ENCODE measurements at regions not wholly inside any gene's neighbourhood (a gene's known extent, or its start where the extent isn't known, plus 50 kb on each side); places are given as distances from the start of the nearest gene placed in this dataset.

- Histone ChIP-seq H3K4me3 (ENCODE audit: low read depth in 1 of 2, low read length in 2 of 2) (no peak overlapping the region), H3K36me3 (ENCODE audit: insufficient read depth, low read length) (no peaks in the 10 kb centered on the region), H3K9ac (ENCODE audit: low read length) (no peak overlapping the region), H3K27me3 (ENCODE audit: control insufficient read depth in 1 of 2, insufficient read depth in 2 of 2, low read length in 2 of 2) (no peaks in the 10 kb centered on the region), H3K4me1 (ENCODE audit: insufficient read depth, low read length) (no peaks in the 10 kb centered on the region), H3K27ac (ENCODE audit: low read depth, low read length) (no peak overlapping the region), H3K9me3 (ENCODE audit: low read length) (no peaks in the 10 kb centered on the region)
These were observed 86.5 kb upstream of the SLC14A2 start for GRCh38 chr18:45528712-45529336.

GRCh38 chr18:45538444-45538843 lies 76.8 kb upstream of the SLC14A2 start:
- Histone ChIP-seq H3K4me1 (ENCODE audit: insufficient read depth, low read length) (no peaks in the 10 kb centered on the region), H3K4me3 (ENCODE audit: low read depth in 1 of 2, low read length in 2 of 2) (no peak overlapping the region), H3K27ac (ENCODE audit: low read depth, low read length) (no peak overlapping the region), H3K9ac (ENCODE audit: low read length) (no peak overlapping the region), H3K9me3 (ENCODE audit: low read length) (no peaks in the 10 kb centered on the region), H3K36me3 (ENCODE audit: insufficient read depth, low read length) (no peaks in the 10 kb centered on the region), H3K27me3 (ENCODE audit: control insufficient read depth in 1 of 2, insufficient read depth in 2 of 2, low read length in 2 of 2) (no peaks in the 10 kb centered on the region)

- H3K27ac ChIP-seq (ENCODE audit: low read depth, low read length): no peak overlapping the region
- no peak overlapping the region for H3K9ac ChIP-seq (ENCODE audit: low read length)
- H3K9me3 ChIP-seq (ENCODE audit: low read length): no peaks in the 10 kb centered on the region
- H3K36me3 ChIP-seq (ENCODE audit: insufficient read depth, low read length): no peaks in the 10 kb centered on the region
- H3K4me3 ChIP-seq (ENCODE audit: low read depth in 1 of 2, low read length in 2 of 2): no peak overlapping the region
- H3K27me3 ChIP-seq (ENCODE audit: control insufficient read depth in 1 of 2, insufficient read depth in 2 of 2, low read length in 2 of 2): no peaks in the 10 kb centered on the region
- no peaks in the 10 kb centered on the region for H3K4me1 ChIP-seq (ENCODE audit: insufficient read depth, low read length)
These were observed 75.8 kb upstream of the SLC14A2 start for GRCh38 chr18:45539491-45539891.

GRCh38 chr18:45540125-45540524 lies 75.2 kb upstream of the SLC14A2 start:
- no peaks in the 10 kb centered on the region for H3K4me1 ChIP-seq (ENCODE audit: insufficient read depth, low read length)
- H3K9me3 ChIP-seq (ENCODE audit: low read length): no peaks in the 10 kb centered on the region
- H3K4me3 ChIP-seq (ENCODE audit: low read depth in 1 of 2, low read length in 2 of 2): no peak overlapping the region
- H3K36me3 ChIP-seq (ENCODE audit: insufficient read depth, low read length): no peaks in the 10 kb centered on the region
- no peak overlapping the region for H3K9ac ChIP-seq (ENCODE audit: low read length)
- H3K27me3 ChIP-seq (ENCODE audit: control insufficient read depth in 1 of 2, insufficient read depth in 2 of 2, low read length in 2 of 2): no peaks in the 10 kb centered on the region
- no peak overlapping the region for H3K27ac ChIP-seq (ENCODE audit: low read depth, low read length)

- no peak overlapping the region for H3K9ac ChIP-seq (ENCODE audit: low read length)
- H3K9me3 ChIP-seq (ENCODE audit: low read length): no peaks in the 10 kb centered on the region
- H3K27ac ChIP-seq (ENCODE audit: low read depth, low read length): no peak overlapping the region
- H3K36me3 ChIP-seq (ENCODE audit: insufficient read depth, low read length): no peaks in the 10 kb centered on the region
- no peak overlapping the region for H3K4me3 ChIP-seq (ENCODE audit: low read depth in 1 of 2, low read length in 2 of 2)
- no peaks in the 10 kb centered on the region for H3K4me1 ChIP-seq (ENCODE audit: insufficient read depth, low read length)
- no peaks in the 10 kb centered on the region for H3K27me3 ChIP-seq (ENCODE audit: control insufficient read depth in 1 of 2, insufficient read depth in 2 of 2, low read length in 2 of 2)
These were observed 73.9 kb upstream of the SLC14A2 start for GRCh38 chr18:45541421-45541820.

GRCh38 chr18:45542043-45542442 lies 73.2 kb upstream of the SLC14A2 start:
- Histone ChIP-seq H3K27ac (ENCODE audit: low read depth, low read length) (no peak overlapping the region), H3K27me3 (ENCODE audit: control insufficient read depth in 1 of 2, insufficient read depth in 2 of 2, low read length in 2 of 2) (no peaks in the 10 kb centered on the region), H3K36me3 (ENCODE audit: insufficient read depth, low read length) (no peaks in the 10 kb centered on the region), H3K4me1 (ENCODE audit: insufficient read depth, low read length) (no peaks in the 10 kb centered on the region), H3K9me3 (ENCODE audit: low read length) (no peaks in the 10 kb centered on the region), H3K9ac (ENCODE audit: low read length) (no peak overlapping the region), H3K4me3 (ENCODE audit: low read depth in 1 of 2, low read length in 2 of 2) (no peak overlapping the region)

GRCh38 chr18:45547910-45548309 lies 67.4 kb upstream of the SLC14A2 start:
- H3K4me1 ChIP-seq (ENCODE audit: insufficient read depth, low read length): no peaks in the 10 kb centered on the region
- no peak overlapping the region for H3K27ac ChIP-seq (ENCODE audit: low read depth, low read length)
- H3K27me3 ChIP-seq (ENCODE audit: control insufficient read depth in 1 of 2, insufficient read depth in 2 of 2, low read length in 2 of 2): no peaks in the 10 kb centered on the region
- H3K36me3 ChIP-seq (ENCODE audit: insufficient read depth, low read length): no peaks in the 10 kb centered on the region
- no peak overlapping the region for H3K9ac ChIP-seq (ENCODE audit: low read length)
- no peak overlapping the region for H3K4me3 ChIP-seq (ENCODE audit: low read depth in 1 of 2, low read length in 2 of 2)
- H3K9me3 ChIP-seq (ENCODE audit: low read length): no peaks in the 10 kb centered on the region

- no peaks in the 10 kb centered on the region for H3K36me3 ChIP-seq (ENCODE audit: insufficient read depth, low read length)
- no peak overlapping the region for H3K9ac ChIP-seq (ENCODE audit: low read length)
- H3K9me3 ChIP-seq (ENCODE audit: low read length): no peaks in the 10 kb centered on the region
- no peaks in the 10 kb centered on the region for H3K27me3 ChIP-seq (ENCODE audit: control insufficient read depth in 1 of 2, insufficient read depth in 2 of 2, low read length in 2 of 2)
- H3K4me1 ChIP-seq (ENCODE audit: insufficient read depth, low read length): no peaks in the 10 kb centered on the region
- no peak overlapping the region for H3K4me3 ChIP-seq (ENCODE audit: low read depth in 1 of 2, low read length in 2 of 2)
- H3K27ac ChIP-seq (ENCODE audit: low read depth, low read length): no peak overlapping the region
These were observed 66.7 kb upstream of the SLC14A2 start for GRCh38 chr18:45548614-45549013.

GRCh38 chr18:45549290-45549689 lies 66.0 kb upstream of the SLC14A2 start:
- Histone ChIP-seq H3K4me3 (ENCODE audit: low read depth in 1 of 2, low read length in 2 of 2) (no peak overlapping the region), H3K27ac (ENCODE audit: low read depth, low read length) (no peak overlapping the region), H3K9ac (ENCODE audit: low read length) (no peak overlapping the region), H3K27me3 (ENCODE audit: control insufficient read depth in 1 of 2, insufficient read depth in 2 of 2, low read length in 2 of 2) (no peaks in the 10 kb centered on the region), H3K4me1 (ENCODE audit: insufficient read depth, low read length) (no peaks in the 10 kb centered on the region), H3K9me3 (ENCODE audit: low read length) (no peaks in the 10 kb centered on the region), H3K36me3 (ENCODE audit: insufficient read depth, low read length) (no peaks in the 10 kb centered on the region)

GRCh38 chr18:45551142-45551815 lies 64.0 kb upstream of the SLC14A2 start:
- no peak overlapping the region for H3K9ac ChIP-seq (ENCODE audit: low read length)
- no peak overlapping the region for H3K27ac ChIP-seq (ENCODE audit: low read depth, low read length)
- H3K27me3 ChIP-seq (ENCODE audit: control insufficient read depth in 1 of 2, insufficient read depth in 2 of 2, low read length in 2 of 2): no peaks in the 10 kb centered on the region
- H3K9me3 ChIP-seq (ENCODE audit: low read length): no peaks in the 10 kb centered on the region
- H3K4me1 ChIP-seq (ENCODE audit: insufficient read depth, low read length): no peaks in the 10 kb centered on the region
- H3K36me3 ChIP-seq (ENCODE audit: insufficient read depth, low read length): no peaks in the 10 kb centered on the region
- no peak overlapping the region for H3K4me3 ChIP-seq (ENCODE audit: low read depth in 1 of 2, low read length in 2 of 2)

GRCh38 chr18:45553723-45554388 lies 61.4 kb upstream of the SLC14A2 start:
- H3K9me3 ChIP-seq (ENCODE audit: low read length): no peaks in the 10 kb centered on the region

GRCh38 chr18:45554389-45554737 lies 60.9 kb upstream of the SLC14A2 start:
- Histone ChIP-seq H3K9ac (ENCODE audit: low read length) (no peak overlapping the region), H3K36me3 (ENCODE audit: insufficient read depth, low read length) (no peaks in the 10 kb centered on the region), H3K4me3 (ENCODE audit: low read depth in 1 of 2, low read length in 2 of 2) (no peak overlapping the region), H3K9me3 (ENCODE audit: low read length) (no peaks in the 10 kb centered on the region), H3K27ac (ENCODE audit: low read depth, low read length) (no peak overlapping the region), H3K27me3 (ENCODE audit: control insufficient read depth in 1 of 2, insufficient read depth in 2 of 2, low read length in 2 of 2) (no peaks in the 10 kb centered on the region), H3K4me1 (ENCODE audit: insufficient read depth, low read length) (no peaks in the 10 kb centered on the region)

More at GRCh38 chr18:45553723-45554388, 61.4 kb upstream of the SLC14A2 start:
- Histone ChIP-seq H3K4me1 (ENCODE audit: insufficient read depth, low read length) (no peaks in the 10 kb centered on the region), H3K36me3 (ENCODE audit: insufficient read depth, low read length) (no peaks in the 10 kb centered on the region), H3K4me3 (ENCODE audit: low read depth in 1 of 2, low read length in 2 of 2) (no peak overlapping the region), H3K27ac (ENCODE audit: low read depth, low read length) (no peak overlapping the region), H3K27me3 (ENCODE audit: control insufficient read depth in 1 of 2, insufficient read depth in 2 of 2, low read length in 2 of 2) (no peaks in the 10 kb centered on the region), H3K9ac (ENCODE audit: low read length) (no peak overlapping the region)

Data from muscle layer of colon (tissue), 2 donors.